Adrenal gland (tissue), 5 donors: ENCODE measurements at regions not wholly inside any gene's neighbourhood (a gene's known extent, or its start where the extent isn't known, plus 50 kb on each side); places are given as distances from the start of the nearest gene placed in this dataset.
"Not testable (repeated sequence)": the region's sequence is repeated elsewhere in the genome, so short reads cannot be mapped to it uniquely, and the experiment has no call there.

Experiments
- CTCF ChIP-seq, 6 experiments: fragments of 450-650 bp in 4 of 6; fragments of 200-600 bp in 2 of 6; sonication (generic) in 1 of 6; IDR thresholded peaks; 1 replicate in 5 of 6; 2 replicates in 1 of 6; pipeline versions ENCODE4 v1.5.1 to v1.8.0; 2016 to 2021; ENCODE audit warnings: antibody characterized with exemption in 6 of 6, mild to moderate bottlenecking in 2 of 6, moderate library complexity in 1 of 6
- POLR2A ChIP-seq, 2 donors: fragments of 450-650 bp; IDR thresholded peaks; one replicate each; pipeline ENCODE4 v1.6.1; 2017; ENCODE audit warnings: antibody characterized with exemption in 2 of 2, mild to moderate bottlenecking in 2 of 2, moderate library complexity in 1 of 2
- donor health status: DM: no; HTN: no; CAD: no.

GRCh38 chr16:29193248-29193574, 208.4 kb downstream of the LAT start:
- TF ChIP-seq CTCF, POLR2A (IDR thresholded peaks at IDR 0.05): not testable (repeated sequence)
